ENCODE measurements at regions not wholly inside any gene's neighbourhood (a gene's known extent, or its start where the extent isn't known, plus 50 kb on each side); places are given as distances from the start of the nearest gene placed in this dataset.

DNA sequence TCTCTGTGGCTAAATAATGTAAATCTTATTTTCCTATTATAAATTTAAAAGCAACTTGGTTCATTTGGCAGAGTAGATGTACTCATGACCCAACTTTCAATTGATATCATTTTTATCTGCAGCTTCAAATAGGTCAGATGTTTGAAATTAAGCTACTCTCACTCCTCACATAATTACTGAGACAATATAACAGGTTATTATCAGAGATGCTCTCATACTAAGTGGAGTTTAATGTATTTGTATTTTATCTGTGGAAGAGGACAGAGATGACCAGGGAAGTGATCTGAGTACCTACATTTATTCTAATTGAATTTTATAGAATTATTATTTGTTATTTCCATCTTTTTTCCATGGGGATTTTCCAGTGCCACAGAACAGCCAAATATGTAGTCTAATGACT lies 177.4 kb upstream of the PRLR start:
- H3K36me3 ChIP-seq (ENCODE audit: control insufficient read depth, insufficient read depth, low read length) = no peaks in the 10 kb centered on the region
- H3K27ac ChIP-seq (ENCODE audit: insufficient read depth, low read depth, low read length, poor library complexity, severe bottlenecking) = no peak overlapping the region
- no peaks in the 10 kb centered on the region for H3K27me3 ChIP-seq (ENCODE audit: control insufficient read depth, insufficient read depth, low read length, poor library complexity, severe bottlenecking)
- no peak overlapping the region for H3K4me3 ChIP-seq (ENCODE audit: insufficient read depth, low read depth, low read length)
- no peaks in the 10 kb centered on the region for H3K4me1 ChIP-seq (ENCODE audit: control insufficient read depth, insufficient read depth, low read length)
- H3K9me3 ChIP-seq (ENCODE audit: control insufficient read depth, low read length) = no peaks in the 10 kb centered on the region

DNA sequence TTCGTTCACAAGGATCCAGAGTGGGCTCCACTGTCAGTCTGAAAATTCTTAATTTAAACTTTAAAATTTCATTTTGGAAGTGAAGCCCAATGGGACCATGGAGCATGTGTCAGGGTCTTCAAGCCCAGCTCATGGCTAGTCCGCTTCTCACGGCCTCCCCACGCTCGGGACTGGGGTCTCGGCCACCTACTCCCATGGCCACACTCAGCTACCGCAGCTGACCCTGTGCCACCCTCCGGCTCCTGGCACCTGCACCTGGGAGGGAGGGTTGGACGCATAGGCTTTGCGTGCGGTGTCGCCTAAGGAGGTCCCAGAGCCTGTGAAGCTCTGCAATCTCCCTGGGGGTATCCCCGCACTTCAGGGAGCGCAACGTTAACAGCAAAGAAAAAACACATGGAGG lies 175.7 kb upstream of the PRLR start:
- 96% methylated on average over 15 of the region's 15 CpGs for WGBS, 2 experiments

DNA sequence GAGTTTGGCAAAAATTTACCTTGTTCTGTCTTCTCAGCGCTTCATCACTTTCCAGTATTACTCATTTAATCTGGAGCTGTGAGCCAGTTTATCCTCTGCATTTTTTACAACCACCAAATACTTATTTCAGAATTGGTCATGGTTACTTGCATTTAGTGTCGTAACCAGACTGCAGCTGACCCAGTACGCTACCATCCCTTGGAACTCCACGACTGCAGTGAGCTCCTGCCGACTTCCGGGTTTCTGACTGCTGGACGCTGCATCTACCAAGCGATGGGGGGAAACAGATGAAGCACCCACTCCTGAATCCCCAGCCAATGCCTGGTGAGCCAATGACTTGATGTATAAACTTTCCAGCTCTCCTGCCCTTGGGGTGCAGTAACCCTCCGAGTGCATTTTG lies 174.4 kb upstream of the PRLR start:
- Histone ChIP-seq H3K4me3 (ENCODE audit: insufficient read depth, low read depth, low read length) (no peak overlapping the region), H3K36me3 (ENCODE audit: control insufficient read depth, insufficient read depth, low read length) (no peaks in the 10 kb centered on the region), H3K27ac (ENCODE audit: insufficient read depth, low read depth, low read length, poor library complexity, severe bottlenecking) (no peak overlapping the region), H3K4me1 (ENCODE audit: control insufficient read depth, insufficient read depth, low read length) (no peaks in the 10 kb centered on the region), H3K9me3 (ENCODE audit: control insufficient read depth, low read length) (no peaks in the 10 kb centered on the region), H3K27me3 (ENCODE audit: control insufficient read depth, insufficient read depth, low read length, poor library complexity, severe bottlenecking) (no peaks in the 10 kb centered on the region)
- 93 to 94% methylated on average over 9 of the region's 9 CpGs for WGBS, 2 experiments

More for the DNA sequence above, 175.7 kb upstream of the PRLR start:
- Histone ChIP-seq H3K9me3 (ENCODE audit: control insufficient read depth, low read length) (no peaks in the 10 kb centered on the region), H3K36me3 (ENCODE audit: control insufficient read depth, insufficient read depth, low read length) (no peaks in the 10 kb centered on the region), H3K4me1 (ENCODE audit: control insufficient read depth, insufficient read depth, low read length) (no peaks in the 10 kb centered on the region), H3K27ac (ENCODE audit: insufficient read depth, low read depth, low read length, poor library complexity, severe bottlenecking) (no peak overlapping the region), H3K27me3 (ENCODE audit: control insufficient read depth, insufficient read depth, low read length, poor library complexity, severe bottlenecking) (no peaks in the 10 kb centered on the region), H3K4me3 (ENCODE audit: insufficient read depth, low read depth, low read length) (no peak overlapping the region)

DNA sequence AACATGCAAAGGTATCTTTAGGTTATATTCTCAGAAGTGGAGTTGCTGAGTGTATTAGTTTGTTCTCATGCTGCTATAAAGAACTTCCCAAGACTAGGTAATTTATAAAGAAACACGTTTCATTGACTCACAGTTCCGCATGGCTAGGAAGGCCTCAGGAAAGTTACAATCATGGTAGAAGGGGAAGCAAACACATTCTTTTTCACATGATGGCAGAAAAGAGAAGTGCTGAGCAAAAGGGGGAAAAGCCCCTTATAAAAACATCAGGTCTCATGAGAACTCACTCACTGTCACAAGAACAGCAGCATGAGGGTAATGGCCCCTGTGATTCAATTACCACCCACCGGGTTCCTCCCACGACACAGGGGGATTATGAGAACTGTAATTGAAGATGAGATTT lies 163.6 kb upstream of the PRLR start:
- WGBS, 2 experiments = 89 to 98% methylated on average over 4 of the region's 4 CpGs
- no peaks in the 10 kb centered on the region for H3K27me3 ChIP-seq (ENCODE audit: control insufficient read depth, insufficient read depth, low read length, poor library complexity, severe bottlenecking)
- H3K9me3 ChIP-seq (ENCODE audit: control insufficient read depth, low read length) = no peaks in the 10 kb centered on the region
- H3K36me3 ChIP-seq (ENCODE audit: control insufficient read depth, insufficient read depth, low read length) = no peaks in the 10 kb centered on the region
- H3K27ac ChIP-seq (ENCODE audit: insufficient read depth, low read depth, low read length, poor library complexity, severe bottlenecking) = no peak overlapping the region
- H3K4me1 ChIP-seq (ENCODE audit: control insufficient read depth, insufficient read depth, low read length) = no peaks in the 10 kb centered on the region
- H3K4me3 ChIP-seq (ENCODE audit: insufficient read depth, low read depth, low read length) = no peak overlapping the region

DNA sequence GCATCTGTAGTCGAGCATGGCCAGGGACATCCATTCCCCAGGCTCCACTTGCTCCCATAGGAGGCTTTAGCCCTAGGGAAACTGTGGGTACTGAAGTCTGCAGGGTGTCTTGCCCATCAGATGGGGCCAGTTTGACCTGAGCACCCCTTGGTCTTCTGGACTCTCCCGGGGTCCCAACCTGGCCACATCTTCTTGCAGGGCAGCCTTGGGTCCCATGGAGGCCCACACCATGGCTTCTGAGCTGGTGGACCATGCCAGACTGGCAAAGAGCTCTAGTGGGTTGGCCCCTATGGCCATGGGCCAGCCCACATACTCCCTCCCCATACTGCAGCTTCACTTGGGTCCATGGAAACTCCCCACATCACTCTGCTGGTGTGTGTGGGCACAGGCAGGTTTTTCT lies 154.4 kb upstream of the PRLR start:
- Histone ChIP-seq H3K27me3 (ENCODE audit: control insufficient read depth, insufficient read depth, low read length, poor library complexity, severe bottlenecking) (no peaks in the 10 kb centered on the region), H3K9me3 (ENCODE audit: control insufficient read depth, low read length) (no peaks in the 10 kb centered on the region), H3K27ac (ENCODE audit: insufficient read depth, low read depth, low read length, poor library complexity, severe bottlenecking) (no peak overlapping the region), H3K36me3 (ENCODE audit: control insufficient read depth, insufficient read depth, low read length) (no peaks in the 10 kb centered on the region), H3K4me3 (ENCODE audit: insufficient read depth, low read depth, low read length) (no peak overlapping the region), H3K4me1 (ENCODE audit: control insufficient read depth, insufficient read depth, low read length) (no peaks in the 10 kb centered on the region)
- WGBS, 2 experiments = 93 to 98% methylated on average over 2 of the region's 2 CpGs

DNA sequence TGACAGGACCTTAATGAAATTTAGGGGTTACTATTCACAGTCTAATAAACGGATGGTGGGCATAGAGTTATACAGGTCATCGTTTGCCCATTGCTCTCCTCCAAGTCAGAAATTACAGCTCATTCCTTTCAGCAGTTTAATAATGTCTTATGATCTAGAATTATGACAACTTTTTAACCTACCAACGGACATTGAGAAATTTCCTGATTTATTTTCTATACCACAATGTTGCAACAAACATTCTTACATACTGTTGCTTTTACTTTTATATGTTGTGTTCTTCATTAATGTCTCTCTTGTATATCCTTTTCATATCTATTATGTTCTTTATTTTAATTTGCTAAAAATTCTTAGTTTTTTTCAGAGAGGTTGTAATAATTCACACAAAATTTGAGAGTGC lies 152.8 kb upstream of the PRLR start:
- no peak overlapping the region for H3K27ac ChIP-seq (ENCODE audit: insufficient read depth, low read depth, low read length, poor library complexity, severe bottlenecking)
- H3K27me3 ChIP-seq (ENCODE audit: control insufficient read depth, insufficient read depth, low read length, poor library complexity, severe bottlenecking) = no peaks in the 10 kb centered on the region
- 91 to 100% methylated on average over 3 of the region's 3 CpGs for WGBS, 2 experiments
- no peaks in the 10 kb centered on the region for H3K36me3 ChIP-seq (ENCODE audit: control insufficient read depth, insufficient read depth, low read length)
- H3K9me3 ChIP-seq (ENCODE audit: control insufficient read depth, low read length) = no peaks in the 10 kb centered on the region
- no peaks in the 10 kb centered on the region for H3K4me1 ChIP-seq (ENCODE audit: control insufficient read depth, insufficient read depth, low read length)
- H3K4me3 ChIP-seq (ENCODE audit: insufficient read depth, low read depth, low read length) = no peak overlapping the region

DNA sequence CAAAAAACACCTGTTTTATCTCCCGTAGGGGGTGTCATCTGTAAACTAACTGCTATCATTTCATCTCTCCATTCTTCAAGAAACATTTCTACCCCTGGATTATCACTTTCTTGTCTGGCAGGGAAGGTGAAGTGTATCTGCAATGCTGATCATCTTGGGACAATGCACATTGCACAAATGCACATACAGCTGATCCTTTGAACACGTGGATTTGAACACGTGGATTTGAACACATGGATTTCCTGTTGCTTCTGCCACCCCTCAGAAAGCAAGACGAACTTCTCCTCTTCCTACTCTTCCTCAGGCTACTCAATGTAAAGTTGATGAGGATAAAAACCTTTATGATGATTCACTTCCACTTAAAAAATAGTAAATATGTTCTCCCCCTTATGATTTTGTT lies 147.4 kb upstream of the PRLR start:
- H3K27me3 ChIP-seq (ENCODE audit: control insufficient read depth, insufficient read depth, low read length, poor library complexity, severe bottlenecking) = no peaks in the 10 kb centered on the region
- H3K4me3 ChIP-seq (ENCODE audit: insufficient read depth, low read depth, low read length) = no peak overlapping the region
- H3K4me1 ChIP-seq (ENCODE audit: control insufficient read depth, insufficient read depth, low read length) = no peaks in the 10 kb centered on the region
- no peaks in the 10 kb centered on the region for H3K36me3 ChIP-seq (ENCODE audit: control insufficient read depth, insufficient read depth, low read length)
- H3K27ac ChIP-seq (ENCODE audit: insufficient read depth, low read depth, low read length, poor library complexity, severe bottlenecking) = no peak overlapping the region
- no peaks in the 10 kb centered on the region for H3K9me3 ChIP-seq (ENCODE audit: control insufficient read depth, low read length)
- 90 to 96% methylated on average over 3 to 4 of the region's 4 CpGs for WGBS, 2 experiments

DNA sequence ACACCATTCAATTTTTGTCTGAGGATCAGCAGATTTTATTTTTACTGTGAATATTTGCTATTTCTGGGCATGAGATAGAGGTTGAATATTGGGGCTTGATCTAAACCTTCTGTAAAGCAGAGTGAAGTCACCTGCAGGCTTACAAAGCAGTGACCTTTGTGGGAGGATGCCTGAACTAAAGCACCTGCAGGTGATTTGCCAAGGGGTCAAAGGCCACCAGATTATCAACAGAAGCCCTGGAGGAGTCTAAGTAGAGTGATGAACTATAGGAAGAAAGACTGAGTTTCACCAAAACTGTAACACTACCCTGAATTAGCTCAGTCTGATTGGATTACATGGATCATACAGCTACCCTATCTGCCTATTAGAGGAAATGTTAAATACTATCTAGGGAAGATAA lies 144.3 kb upstream of the PRLR start:
- H3K4me3 ChIP-seq (ENCODE audit: insufficient read depth, low read depth, low read length) = no peak overlapping the region
- no peaks in the 10 kb centered on the region for H3K36me3 ChIP-seq (ENCODE audit: control insufficient read depth, insufficient read depth, low read length)
- H3K9me3 ChIP-seq (ENCODE audit: control insufficient read depth, low read length) = no peaks in the 10 kb centered on the region
- no peak overlapping the region for H3K27ac ChIP-seq (ENCODE audit: insufficient read depth, low read depth, low read length, poor library complexity, severe bottlenecking)
- H3K27me3 ChIP-seq (ENCODE audit: control insufficient read depth, insufficient read depth, low read length, poor library complexity, severe bottlenecking) = no peaks in the 10 kb centered on the region
- H3K4me1 ChIP-seq (ENCODE audit: control insufficient read depth, insufficient read depth, low read length) = peaks cover 13% of the 10 kb centered on the region

DNA sequence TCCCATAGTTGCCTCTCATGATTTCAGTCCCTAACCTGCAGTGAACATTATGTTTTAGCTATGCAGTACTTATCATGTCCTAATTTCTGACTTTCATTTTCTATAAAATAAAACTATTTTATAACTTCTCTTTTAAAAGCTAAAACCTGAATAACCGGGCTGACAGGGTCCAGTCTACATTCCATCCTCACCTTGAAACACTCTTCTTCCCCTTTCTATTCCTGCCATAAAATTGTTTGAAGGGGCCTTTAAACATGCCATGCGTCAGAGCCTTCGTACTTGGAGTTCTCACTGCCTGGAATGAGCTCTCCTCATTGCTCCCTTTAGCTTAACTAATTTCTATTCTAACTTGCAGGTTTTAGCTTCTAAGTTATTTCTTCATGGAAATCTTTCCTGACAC lies 143.0 kb upstream of the PRLR start:
- Histone ChIP-seq H3K36me3 (ENCODE audit: control insufficient read depth, insufficient read depth, low read length) (no peaks in the 10 kb centered on the region), H3K4me3 (ENCODE audit: insufficient read depth, low read depth, low read length) (no peak overlapping the region), H3K27me3 (ENCODE audit: control insufficient read depth, insufficient read depth, low read length, poor library complexity, severe bottlenecking) (no peaks in the 10 kb centered on the region), H3K4me1 (ENCODE audit: control insufficient read depth, insufficient read depth, low read length) (peaks cover 13% of the 10 kb centered on the region), H3K27ac (ENCODE audit: insufficient read depth, low read depth, low read length, poor library complexity, severe bottlenecking) (no peak overlapping the region), H3K9me3 (ENCODE audit: control insufficient read depth, low read length) (no peaks in the 10 kb centered on the region)
- 94 to 97% methylated on average over 3 of the region's 3 CpGs for WGBS, 2 experiments

DNA sequence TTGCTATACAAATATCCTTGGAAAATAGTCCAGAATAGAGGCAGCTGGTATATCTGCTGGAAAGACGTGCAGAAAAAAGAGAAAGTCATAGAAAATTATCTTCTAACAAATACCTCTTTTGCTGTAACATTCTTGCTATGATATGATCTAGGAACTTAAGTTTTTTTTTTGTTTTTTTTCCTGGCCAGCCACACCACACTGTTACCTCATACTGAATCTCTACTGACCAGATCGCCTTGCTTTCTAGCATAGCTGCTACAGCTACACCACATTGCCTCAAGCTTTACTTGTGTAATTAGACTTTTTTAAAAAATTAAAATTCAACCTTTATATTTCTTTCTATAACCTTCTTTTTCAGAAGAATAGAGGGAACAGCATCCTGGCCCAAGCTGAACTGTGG lies 142.2 kb upstream of the PRLR start:
- no peaks in the 10 kb centered on the region for H3K36me3 ChIP-seq (ENCODE audit: control insufficient read depth, insufficient read depth, low read length)
- no peaks in the 10 kb centered on the region for H3K27me3 ChIP-seq (ENCODE audit: control insufficient read depth, insufficient read depth, low read length, poor library complexity, severe bottlenecking)
- no peaks in the 10 kb centered on the region for H3K9me3 ChIP-seq (ENCODE audit: control insufficient read depth, low read length)
- no peak overlapping the region for H3K4me3 ChIP-seq (ENCODE audit: insufficient read depth, low read depth, low read length)
- no peak overlapping the region for H3K27ac ChIP-seq (ENCODE audit: insufficient read depth, low read depth, low read length, poor library complexity, severe bottlenecking)
- WGBS, 2 experiments = 93 to 100% methylated on average over 1 to 2 of the region's 2 CpGs
- peaks cover 13% of the 10 kb centered on the region for H3K4me1 ChIP-seq (ENCODE audit: control insufficient read depth, insufficient read depth, low read length)

DNA sequence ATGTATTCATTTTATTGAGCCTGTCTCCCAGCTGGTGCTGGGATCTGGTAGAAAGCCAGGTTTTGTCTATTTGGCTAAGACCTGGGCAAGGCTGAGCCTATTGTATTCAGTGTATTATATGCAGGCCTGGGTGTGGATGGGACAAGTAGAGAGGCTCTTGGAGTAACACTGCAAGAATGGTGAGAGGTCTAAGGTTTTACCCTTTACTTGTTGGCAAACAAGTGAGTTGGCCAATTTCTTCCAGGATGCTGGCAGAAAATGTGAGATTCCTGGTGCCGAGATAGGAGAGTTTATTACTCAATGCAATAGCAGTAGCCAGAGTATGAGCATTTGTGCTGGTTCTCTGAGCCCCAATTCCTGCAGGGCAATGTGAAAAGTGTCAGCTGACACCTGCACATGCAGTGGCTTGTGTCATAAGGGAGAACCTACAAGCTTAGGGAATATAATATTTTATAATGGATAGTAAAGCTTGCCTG lies 141.7 kb upstream of the PRLR start:
- H3K27ac ChIP-seq (ENCODE audit: insufficient read depth, low read depth, low read length, poor library complexity, severe bottlenecking) = no peak overlapping the region
- WGBS, 2 experiments = 94 to 95% methylated on average over 1 of the region's 1 CpG

More for the DNA sequence above, 141.7 kb upstream of the PRLR start:
- Histone ChIP-seq H3K9me3 (ENCODE audit: control insufficient read depth, low read length) (no peaks in the 10 kb centered on the region), H3K4me3 (ENCODE audit: insufficient read depth, low read depth, low read length) (no peak overlapping the region), H3K27me3 (ENCODE audit: control insufficient read depth, insufficient read depth, low read length, poor library complexity, severe bottlenecking) (no peaks in the 10 kb centered on the region), H3K36me3 (ENCODE audit: control insufficient read depth, insufficient read depth, low read length) (no peaks in the 10 kb centered on the region), H3K4me1 (ENCODE audit: control insufficient read depth, insufficient read depth, low read length) (peaks cover 13% of the 10 kb centered on the region)

All from ectodermal cell (in vitro differentiated cells).